Activated CD4-positive, alpha-beta T cell treated with anti-CD3 and anti-CD28 coated beads, Interleukin-2, amount 50 U/mL, for 1 hour (primary cell): ENCODE measurements at regions not wholly inside any gene's neighbourhood (a gene's known extent, or its start where the extent isn't known, plus 50 kb on each side); places are given as distances from the start of the nearest gene placed in this dataset.
"Not testable (repeated sequence)": the region's sequence is repeated elsewhere in the genome, so short reads cannot be mapped to it uniquely, and the experiment has no call there.

Experiments
- DNase-seq: peaks from one replicate; pipeline ENCODE4 v3.0.0-alpha.2; 2020

DNA sequence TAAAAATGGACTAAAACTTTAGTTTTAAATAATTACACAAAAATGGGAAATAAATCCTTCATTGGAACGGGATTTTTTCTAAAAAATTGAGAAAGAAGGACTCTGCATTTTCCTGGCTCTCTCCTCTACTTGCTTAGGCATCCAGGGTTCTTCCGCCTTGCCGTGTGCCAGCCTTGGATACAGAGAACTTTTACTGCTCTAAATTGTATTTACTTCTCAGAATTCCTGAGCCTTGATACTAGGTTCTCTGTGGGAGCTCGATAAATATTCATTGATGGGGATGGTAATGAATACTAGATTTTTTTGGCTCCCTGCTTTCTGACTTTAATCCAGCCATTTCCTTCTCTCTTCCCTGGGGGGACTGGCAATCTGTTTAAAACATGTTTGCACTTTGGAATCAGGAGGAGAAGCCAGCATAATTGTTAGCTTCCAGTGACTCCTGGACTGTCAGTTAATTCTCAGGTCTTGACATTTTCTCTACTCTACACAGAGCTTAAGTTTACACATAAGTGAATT lies 746.1 kb upstream of the LRRTM1 start:
- DNase-seq = no peak

- no peak for DNase-seq
These were observed 739.1 kb upstream of the LRRTM1 start for GRCh38 chr2:81043681-81044080.

DNA sequence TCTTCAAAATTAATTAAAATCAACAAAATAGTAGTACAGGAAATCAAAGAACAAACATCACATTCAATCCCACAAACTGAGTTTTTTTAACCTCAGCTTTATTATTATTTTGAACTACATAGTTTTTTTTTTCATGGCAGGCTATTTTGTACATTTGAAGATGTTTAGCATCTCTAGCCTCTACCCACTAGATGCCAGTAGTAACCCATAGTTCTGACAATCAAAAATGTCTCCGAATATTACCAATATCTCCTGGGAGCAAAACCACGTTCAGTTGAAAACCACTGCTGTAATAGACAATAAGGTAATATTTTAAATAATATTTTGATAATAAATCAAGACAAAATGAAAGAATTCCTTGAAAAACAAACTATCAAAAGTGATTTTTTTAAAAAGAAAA lies 702.6 kb upstream of the LRRTM1 start:
- DNase-seq = no peak

GRCh38 chr2:81002906-81003305 lies 698.4 kb upstream of the LRRTM1 start:
- no peak for DNase-seq

DNA sequence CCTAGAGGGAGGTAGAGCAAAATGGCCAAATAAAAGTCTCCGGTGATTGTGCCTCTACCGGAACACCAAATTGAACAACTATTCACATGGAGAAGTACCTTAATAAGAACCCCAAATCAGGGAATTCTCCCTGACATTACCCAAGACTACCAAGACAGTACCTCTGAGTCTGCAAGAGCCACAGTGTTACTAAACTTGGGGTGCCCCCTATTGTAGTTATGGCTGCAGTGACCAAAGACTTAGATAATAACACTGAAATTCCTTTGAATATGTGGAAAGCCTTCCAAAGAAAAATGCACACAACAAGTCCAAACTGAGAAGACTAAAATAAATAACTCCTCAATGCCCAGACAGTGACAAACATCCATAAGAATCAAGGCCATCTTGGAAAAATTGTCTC lies 682.9 kb upstream of the LRRTM1 start:
- DNase-seq = no peak

- DNase-seq = no peak
These were observed 665.3 kb upstream of the LRRTM1 start for GRCh38 chr2:80969900-80970299.

GRCh38 chr2:80968450-80968849 lies 663.9 kb upstream of the LRRTM1 start:
- no peak for DNase-seq

GRCh38 chr2:80947601-80948130 lies 643.1 kb upstream of the LRRTM1 start:
- no peak for DNase-seq

DNA sequence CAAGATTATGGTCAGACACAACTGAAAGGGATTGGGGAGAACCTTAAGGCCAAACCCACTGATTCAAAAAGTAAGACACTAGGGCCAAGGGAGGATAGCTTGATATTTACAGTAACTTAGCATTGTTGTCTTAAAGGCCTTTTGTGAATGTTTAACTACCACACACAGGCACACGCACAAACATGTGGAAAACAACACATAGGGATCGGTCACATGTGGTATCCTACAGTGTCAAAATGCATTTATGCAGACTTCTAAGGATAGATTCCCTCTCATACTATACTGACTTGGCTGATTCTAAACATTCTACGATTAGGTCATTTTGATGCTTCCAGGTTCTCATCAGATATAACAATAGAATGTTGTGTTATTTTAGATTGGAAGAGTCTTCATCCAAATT lies 638.9 kb upstream of the LRRTM1 start:
- no peak for DNase-seq

GRCh38 chr2:80942766-80943165 lies 638.2 kb upstream of the LRRTM1 start:
- no peak for DNase-seq

DNA sequence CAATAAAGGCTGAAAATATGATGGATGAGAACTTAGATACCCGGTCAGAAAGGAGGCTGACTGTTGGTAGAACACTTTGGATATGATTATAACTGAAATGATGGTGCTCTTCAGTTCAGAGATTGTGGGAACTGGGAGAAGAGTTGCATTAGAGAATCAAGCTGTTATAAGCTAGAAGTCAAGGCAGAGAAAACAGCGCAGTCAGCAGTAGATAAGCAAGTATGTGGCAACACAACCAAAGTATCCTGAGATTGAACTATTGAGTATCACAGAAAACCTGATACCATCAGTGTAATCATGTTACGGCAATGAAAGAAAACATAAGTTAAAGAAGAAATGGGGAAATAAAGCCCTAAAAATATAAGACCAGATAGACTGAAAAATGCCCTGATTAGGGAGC lies 633.9 kb upstream of the LRRTM1 start:
- DNase-seq = no peak

- DNase-seq = not testable (repeated sequence)
These were observed 627.3 kb upstream of the LRRTM1 start for GRCh38 chr2:80931820-80932219.

DNA sequence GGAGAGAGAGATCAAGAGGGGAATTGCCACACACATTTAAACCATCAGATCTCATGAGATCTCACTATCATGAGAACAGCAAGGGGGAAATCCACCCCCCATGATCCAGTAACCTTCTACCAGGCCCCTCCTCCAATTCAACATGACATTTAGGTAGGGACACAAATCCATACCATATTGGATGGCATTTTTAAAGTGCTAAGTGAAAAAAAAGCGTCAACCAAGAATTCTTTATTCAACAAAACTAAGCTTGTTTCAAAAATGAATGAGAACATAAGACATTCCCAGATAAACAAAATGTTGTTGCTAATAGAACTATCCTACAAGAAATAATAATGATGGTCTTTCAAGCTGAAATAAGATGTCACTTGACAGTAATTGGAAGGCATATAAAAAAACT lies 626.2 kb upstream of the LRRTM1 start:
- DNase-seq = no peak

DNA sequence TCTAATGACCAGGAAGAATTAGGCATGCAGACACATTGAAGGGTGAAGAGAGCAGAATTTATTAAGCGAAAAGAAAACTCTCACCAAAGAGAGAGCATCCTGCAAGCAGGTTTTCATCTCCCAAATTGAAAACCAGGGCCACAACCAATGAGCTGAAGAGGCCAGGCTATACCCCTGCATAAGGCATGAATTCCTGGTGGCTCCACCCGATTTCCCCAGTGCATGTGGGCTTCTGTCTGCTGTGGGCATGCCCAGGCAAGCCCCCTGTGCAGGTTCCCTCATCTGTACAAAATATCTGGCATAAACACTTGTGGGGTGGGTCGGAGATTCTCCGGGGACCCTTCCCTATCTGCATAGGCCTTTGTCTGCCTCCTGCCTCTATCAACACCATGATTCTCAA lies 621.6 kb upstream of the LRRTM1 start:
- DNase-seq = no peak

- no peak for DNase-seq
These were observed 592.0 kb upstream of the LRRTM1 start for GRCh38 chr2:80896576-80896975.

- no peak for DNase-seq
These were observed 589.9 kb upstream of the LRRTM1 start for GRCh38 chr2:80894486-80894885.

GRCh38 chr2:80893711-80894110 lies 589.2 kb upstream of the LRRTM1 start:
- DNase-seq = no peak

- no peak for DNase-seq
These were observed 584.5 kb upstream of the LRRTM1 start for GRCh38 chr2:80889009-80889408.

- no peak for DNase-seq
These were observed 583.4 kb upstream of the LRRTM1 start for GRCh38 chr2:80887841-80888378.

- DNase-seq = no peak
These were observed 569.8 kb upstream of the LRRTM1 start for GRCh38 chr2:80874374-80874773.

- no peak for DNase-seq
These were observed 565.4 kb upstream of the LRRTM1 start for GRCh38 chr2:80869858-80870438.

DNA sequence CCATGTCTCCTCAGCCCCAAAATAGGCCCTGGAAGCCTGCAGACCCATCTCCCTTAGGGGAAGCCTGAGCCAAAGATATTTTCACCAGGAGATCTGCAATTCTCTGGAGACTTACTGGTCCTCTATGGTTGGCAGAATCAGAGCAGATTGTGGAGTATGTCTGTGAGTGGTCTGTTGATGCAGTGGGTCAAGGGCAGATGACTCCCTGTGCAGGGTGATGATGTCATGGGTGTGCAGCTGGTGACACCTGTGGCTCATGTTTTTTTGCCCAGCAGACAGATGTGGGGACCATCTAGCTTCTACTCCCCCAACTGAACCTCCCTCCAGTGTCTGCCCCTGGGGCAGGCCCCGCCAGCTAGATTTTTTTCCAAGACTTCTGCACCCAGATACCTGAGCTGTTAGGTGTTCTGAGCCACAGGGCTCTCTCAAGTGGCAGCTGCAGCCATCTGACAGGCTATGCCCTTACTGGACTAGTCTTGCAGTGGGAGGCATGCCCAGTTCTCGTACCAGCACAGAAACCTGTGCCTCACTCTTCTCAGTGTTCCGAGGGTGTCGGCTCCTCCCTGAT lies 558.7 kb upstream of the LRRTM1 start:
- no peak for DNase-seq

- DNase-seq = no peak
These were observed 554.4 kb upstream of the LRRTM1 start for GRCh38 chr2:80858965-80859364.

- no peak for DNase-seq
These were observed 551.7 kb upstream of the LRRTM1 start for GRCh38 chr2:80856227-80856626.

- no peak for DNase-seq
These were observed 550.3 kb upstream of the LRRTM1 start for GRCh38 chr2:80854831-80855230.
